Mesenchymal stem cell (in vitro differentiated cells and primary cell): ENCODE measurements at regions not wholly inside any gene's neighbourhood (a gene's known extent, or its start where the extent isn't known, plus 50 kb on each side); places are given as distances from the start of the nearest gene placed in this dataset.

Source experiments
- DNase-seq: peaks from one replicate; pipeline ENCODE4 v3.0.0-alpha.2; 2013
- H2AFZ ChIP-seq: one replicate; pipeline ENCODE4 v1.6.1; 2013; ENCODE audit warnings: low read depth, mild to moderate bottlenecking, control low read depth, inconsistent platforms, low read length, moderate library complexity
- H2AK5ac ChIP-seq: 2 replicates; pipeline ENCODE4 v1.6.1; 2013; ENCODE audit warnings: low read length, moderate library complexity, mild to moderate bottlenecking, inconsistent platforms; ENCODE audit not compliant: severe bottlenecking
- H2BK120ac ChIP-seq: one replicate; pipeline ENCODE4 v1.6.1; 2013; ENCODE audit warnings: low read depth, mild to moderate bottlenecking, inconsistent platforms, low read length, moderate library complexity
- H2BK12ac ChIP-seq, 2 experiments: one replicate each; pipeline ENCODE4 v1.6.1; 2013; ENCODE audit warnings: inconsistent platforms in 2 of 2, low read length in 2 of 2, mild to moderate bottlenecking in 2 of 2, moderate library complexity in 2 of 2, control low read depth in 1 of 2
- H2BK15ac ChIP-seq: one replicate; pipeline ENCODE4 v1.6.1; 2013; ENCODE audit warnings: mild to moderate bottlenecking, low read depth, inconsistent platforms; ENCODE audit not compliant: poor library complexity, severe bottlenecking
- H2BK5ac ChIP-seq: 2 replicates; pipeline ENCODE4 v1.6.1; 2013; ENCODE audit warnings: low read depth, mild to moderate bottlenecking, low read length, control low read depth, inconsistent platforms; ENCODE audit not compliant: poor library complexity, severe bottlenecking
- H3K14ac ChIP-seq, 2 experiments: one replicate each; pipeline ENCODE4 v1.6.1; 2013; ENCODE audit warnings: inconsistent platforms in 2 of 2, low read length in 2 of 2, control low read depth in 1 of 2, mild to moderate bottlenecking in 1 of 2, moderate library complexity in 1 of 2
- H3K18ac ChIP-seq, 2 experiments: one replicate each; pipeline ENCODE4 v1.6.1; 2013; ENCODE audit warnings: inconsistent platforms in 2 of 2, low read length in 2 of 2, control low read depth in 1 of 2, low read depth in 1 of 2, mild to moderate bottlenecking in 1 of 2
- H3K23ac ChIP-seq, 2 experiments: one replicate each; pipeline ENCODE4 v1.6.1; 2013; ENCODE audit warnings: inconsistent platforms in 2 of 2, low read length in 2 of 2, mild to moderate bottlenecking in 2 of 2, moderate library complexity in 2 of 2, control low read depth in 1 of 2
- H3K27ac ChIP-seq: 2 replicates; pipeline ENCODE4 v1.5.1; 2013; ENCODE audit warnings: mild to moderate bottlenecking, moderate library complexity, low read length, control low read depth, inconsistent platforms; ENCODE audit not compliant: poor library complexity, severe bottlenecking
- H3K27me3 ChIP-seq, 2 experiments: 2 replicates each; pipeline versions ENCODE4 v1.6.1 to v1.7.0; 2013; ENCODE audit warnings: low read length in 2 of 2, mild to moderate bottlenecking in 2 of 2, moderate library complexity in 2 of 2, control low read depth in 1 of 2, inconsistent platforms in 1 of 2; ENCODE audit not compliant: control insufficient read depth in 1 of 2, insufficient read depth in 1 of 2
- H3K36me3 ChIP-seq, 2 experiments: 2 replicates each; pipeline versions ENCODE4 v1.6.1 to v1.7.0; 2013; ENCODE audit warnings: low read length in 2 of 2, control low read depth in 1 of 2, inconsistent platforms in 1 of 2, low read depth in 1 of 2, mild to moderate bottlenecking in 1 of 2; ENCODE audit not compliant: insufficient read depth in 2 of 2, control insufficient read depth in 1 of 2
- H3K4ac ChIP-seq, 2 experiments: one replicate each; pipeline ENCODE4 v1.6.1; 2013; ENCODE audit warnings: inconsistent platforms in 2 of 2, low read length in 2 of 2, mild to moderate bottlenecking in 2 of 2, moderate library complexity in 2 of 2, control low read depth in 1 of 2, low read depth in 1 of 2
- H3K4me1 ChIP-seq: 2 replicates; pipeline ENCODE4 v1.6.1; 2013; ENCODE audit warnings: low read depth, low read length, control low read depth; ENCODE audit not compliant: control insufficient read depth, insufficient read depth
- H3K4me2 ChIP-seq: 2 replicates; pipeline ENCODE4 v1.6.1; 2013; ENCODE audit warnings: low read length, mild to moderate bottlenecking, inconsistent platforms; ENCODE audit not compliant: poor library complexity, severe bottlenecking
- H3K4me3 ChIP-seq, 2 experiments: 2 replicates each; pipeline versions ENCODE4 v1.5.1 to v1.7.0; 2013; ENCODE audit warnings: low read length in 2 of 2, mild to moderate bottlenecking in 2 of 2, control low read depth in 1 of 2, low read depth in 1 of 2; ENCODE audit not compliant: insufficient read depth in 1 of 2
- H3K79me1 ChIP-seq: replicated peaks from 2 replicates; pipeline ENCODE4 v1.6.1; 2013; ENCODE audit warnings: mild to moderate bottlenecking, control low read depth, low read length, inconsistent platforms; ENCODE audit not compliant: poor library complexity, severe bottlenecking
- H3K9ac ChIP-seq: 2 replicates; pipeline ENCODE4 v1.7.0; 2013; ENCODE audit warnings: mild to moderate bottlenecking, low read length, moderate library complexity
- H3K9me3 ChIP-seq: 2 replicates; pipeline ENCODE4 v1.7.0; 2013; ENCODE audit warnings: mild to moderate bottlenecking, low read length; ENCODE audit not compliant: control insufficient read depth
- H4K8ac ChIP-seq: one replicate; pipeline ENCODE4 v1.6.1; 2013; ENCODE audit warnings: inconsistent platforms, mild to moderate bottlenecking, low read length, moderate library complexity
- H4K91ac ChIP-seq: one replicate; pipeline ENCODE4 v1.6.1; 2013; ENCODE audit warnings: mild to moderate bottlenecking, low read length, inconsistent platforms
- WGBS: methylation state at CpG from one replicate; pipeline ENCODE4 v1.1.7; 2013; ENCODE audit warnings: mixed read lengths; 5-methylcytosine and 5-hydroxymethylcytosine counted together

- Histone ChIP-seq H2BK15ac (no peak overlapping the region), H3K79me1 (no peaks in the 10 kb centered on the region), H4K8ac (no peak overlapping the region), H4K91ac (no peak overlapping the region), H3K4me1 (no peaks in the 10 kb centered on the region), H2AK5ac (no peak overlapping the region), H2AFZ (no peak overlapping the region), H3K23ac (no peak overlapping the region), H2BK5ac (no peak overlapping the region), H2BK120ac (no peak overlapping the region), H2BK12ac (no peak overlapping the region), H3K9me3 (no peaks in the 10 kb centered on the region), H3K14ac (no peak overlapping the region), H3K4me2 (no peak overlapping the region), H3K27me3 (no peaks in the 10 kb centered on the region), H3K27ac (no peak overlapping the region), H3K4me3 (no peak overlapping the region), H3K36me3 (no peaks in the 10 kb centered on the region), H3K4ac (no peak overlapping the region), H3K9ac (no peak overlapping the region), H3K18ac (no peak overlapping the region)
- no peak for DNase-seq
These were observed 78.5 kb upstream of the CSRP2 start for GRCh38 chr12:76957301-76957700.

DNA sequence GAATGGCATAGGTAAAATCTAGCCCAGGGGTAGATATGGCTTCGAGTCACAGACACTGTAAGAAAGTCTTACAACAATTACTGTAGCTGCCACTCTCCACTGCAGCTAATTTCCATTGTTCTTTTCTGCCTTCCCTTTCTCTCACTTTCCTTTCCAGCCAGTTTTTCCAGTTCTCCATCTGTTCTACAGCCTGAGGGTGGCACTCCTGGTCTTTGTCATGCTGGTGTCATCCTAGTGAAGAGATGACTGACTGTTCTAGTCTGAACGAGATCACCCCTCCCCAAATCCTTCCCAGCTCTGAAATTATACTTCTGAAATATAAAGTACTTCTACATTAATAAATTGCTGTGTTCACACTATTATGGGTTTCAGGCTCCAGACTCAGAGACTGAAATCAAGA lies 74.2 kb upstream of the CSRP2 start:
- no peak overlapping the region for H3K18ac ChIP-seq
- no peak for DNase-seq

GRCh38 chr12:76948879-76949278 lies 70.1 kb upstream of the CSRP2 start:
- H2AFZ ChIP-seq: no peak overlapping the region
- no peak overlapping the region for H2BK120ac ChIP-seq
- no peak for DNase-seq
- no peak overlapping the region for H4K8ac ChIP-seq
- no peak overlapping the region for H3K4ac ChIP-seq
- no peak overlapping the region for H3K18ac ChIP-seq
- no peak overlapping the region for H3K27ac ChIP-seq
- H3K14ac ChIP-seq: no peak overlapping the region
- 88% methylated on average over 1 of the region's 3 CpGs for WGBS
- H4K91ac ChIP-seq: no peak overlapping the region
- H2AK5ac ChIP-seq: no peak overlapping the region
- no peaks in the 10 kb centered on the region for H3K79me1 ChIP-seq
- no peak overlapping the region for H2BK12ac ChIP-seq
- H3K23ac ChIP-seq: no peak overlapping the region
- no peaks in the 10 kb centered on the region for H3K4me1 ChIP-seq
- H3K9me3 ChIP-seq: no peaks in the 10 kb centered on the region
- no peak overlapping the region for H3K4me3 ChIP-seq
- H3K4me2 ChIP-seq: no peak overlapping the region
- H3K36me3 ChIP-seq: no peaks in the 10 kb centered on the region
- H2BK5ac ChIP-seq: no peak overlapping the region
- no peak overlapping the region for H3K9ac ChIP-seq
- no peaks in the 10 kb centered on the region for H3K27me3 ChIP-seq
- no peak overlapping the region for H2BK15ac ChIP-seq

More for the DNA sequence above, 74.2 kb upstream of the CSRP2 start:
- H3K4ac ChIP-seq: no peak overlapping the region
- H3K4me2 ChIP-seq: no peak overlapping the region
- H4K8ac ChIP-seq: no peak overlapping the region
- H2BK15ac ChIP-seq: no peak overlapping the region
- H3K9me3 ChIP-seq: no peaks in the 10 kb centered on the region
- H3K4me3 ChIP-seq: no peak overlapping the region
- H3K27me3 ChIP-seq: no peaks in the 10 kb centered on the region
- H2AK5ac ChIP-seq: no peak overlapping the region
- 71% methylated on average over 1 of the region's 2 CpGs for WGBS
- no peak overlapping the region for H3K23ac ChIP-seq
- H2AFZ ChIP-seq: no peak overlapping the region
- no peaks in the 10 kb centered on the region for H3K79me1 ChIP-seq
- no peak overlapping the region for H2BK5ac ChIP-seq
- no peak overlapping the region for H3K14ac ChIP-seq
- no peak overlapping the region for H3K9ac ChIP-seq
- no peaks in the 10 kb centered on the region for H3K4me1 ChIP-seq
- no peak overlapping the region for H2BK120ac ChIP-seq
- H3K36me3 ChIP-seq: no peaks in the 10 kb centered on the region
- H2BK12ac ChIP-seq: no peak overlapping the region
- H4K91ac ChIP-seq: no peak overlapping the region
- H3K27ac ChIP-seq: no peak overlapping the region

DNA sequence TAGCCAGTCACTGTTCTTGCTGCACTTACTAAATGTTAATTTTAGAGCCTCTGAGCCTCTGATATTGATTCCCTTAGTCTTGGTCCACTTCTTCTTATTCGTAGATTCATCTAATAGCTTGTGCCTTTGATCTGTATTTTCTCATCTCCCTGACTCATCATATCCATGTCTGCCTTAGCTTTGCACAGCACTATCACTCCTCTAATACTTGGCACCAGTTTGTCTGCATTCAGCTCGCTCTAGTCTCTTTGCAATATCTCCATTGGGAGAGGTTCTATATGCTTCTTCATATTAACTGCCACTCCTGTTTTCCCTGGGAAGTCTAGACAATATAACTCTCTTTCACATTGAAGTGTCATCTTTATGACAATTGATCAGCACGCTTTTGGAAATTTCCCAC lies 68.5 kb upstream of the CSRP2 start:
- Histone ChIP-seq H4K91ac (no peak overlapping the region), H3K4ac (no peak overlapping the region), H3K18ac (no peak overlapping the region), H3K9me3 (no peaks in the 10 kb centered on the region), H2AFZ (no peak overlapping the region), H3K4me3 (no peak overlapping the region), H3K14ac (no peak overlapping the region), H4K8ac (no peak overlapping the region), H3K79me1 (no peaks in the 10 kb centered on the region), H3K4me1 (peaks cover 3% of the 10 kb centered on the region), H3K36me3 (no peaks in the 10 kb centered on the region), H3K27ac (no peak overlapping the region), H3K27me3 (no peaks in the 10 kb centered on the region), H2BK15ac (no peak overlapping the region), H2BK12ac (no peak overlapping the region), H2BK5ac (no peak overlapping the region), H3K4me2 (no peak overlapping the region), H3K9ac (no peak overlapping the region), H2AK5ac (no peak overlapping the region), H3K23ac (no peak overlapping the region), H2BK120ac (no peak overlapping the region)
- WGBS: 97% methylated on average over 3 of the region's 3 CpGs
- DNase-seq: no peak
